ENCODE measurements at regions not wholly inside any gene's neighbourhood (a gene's known extent, or its start where the extent isn't known, plus 50 kb on each side); places are given as distances from the start of the nearest gene placed in this dataset.

- TF ChIP-seq, protein P1, sequence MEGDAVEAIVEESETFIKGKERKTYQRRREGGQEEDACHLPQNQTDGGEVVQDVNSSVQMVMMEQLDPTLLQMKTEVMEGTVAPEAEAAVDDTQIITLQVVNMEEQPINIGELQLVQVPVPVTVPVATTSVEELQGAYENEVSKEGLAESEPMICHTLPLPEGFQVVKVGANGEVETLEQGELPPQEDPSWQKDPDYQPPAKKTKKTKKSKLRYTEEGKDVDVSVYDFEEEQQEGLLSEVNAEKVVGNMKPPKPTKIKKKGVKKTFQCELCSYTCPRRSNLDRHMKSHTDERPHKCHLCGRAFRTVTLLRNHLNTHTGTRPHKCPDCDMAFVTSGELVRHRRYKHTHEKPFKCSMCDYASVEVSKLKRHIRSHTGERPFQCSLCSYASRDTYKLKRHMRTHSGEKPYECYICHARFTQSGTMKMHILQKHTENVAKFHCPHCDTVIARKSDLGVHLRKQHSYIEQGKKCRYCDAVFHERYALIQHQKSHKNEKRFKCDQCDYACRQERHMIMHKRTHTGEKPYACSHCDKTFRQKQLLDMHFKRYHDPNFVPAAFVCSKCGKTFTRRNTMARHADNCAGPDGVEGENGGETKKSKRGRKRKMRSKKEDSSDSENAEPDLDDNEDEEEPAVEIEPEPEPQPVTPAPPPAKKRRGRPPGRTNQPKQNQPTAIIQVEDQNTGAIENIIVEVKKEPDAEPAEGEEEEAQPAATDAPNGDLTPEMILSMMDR (IDR thresholded peaks at IDR 0.05; ENCODE audit: borderline replicate concordance, extremely low read depth, insufficient read depth), result no peak
- FAIRE-seq (no peak), DNase-seq (no peak)
- intact Hi-C loops (cut with DNase I), result no loop called here
- Histone ChIP-seq H3K9ac (ENCODE audit: low read length in 3 of 3) (no peak overlapping the region), H3K27ac (ENCODE audit: low read depth in 2 of 2, low read length in 2 of 2) (no peak overlapping the region), H3K27me3 (ENCODE audit: control insufficient read depth, insufficient read depth, low read length) (no peaks in the 10 kb centered on the region), H3K36me3 (ENCODE audit: control insufficient read depth in 2 of 3, insufficient read depth in 3 of 3, low read length in 3 of 3) (no peaks in the 10 kb centered on the region), H3K4me1 (ENCODE audit: control insufficient read depth in 2 of 3, insufficient read depth in 2 of 3, low read depth in 1 of 3, low read length in 3 of 3) (peaks cover 0 to 3% (median 0%) of the 10 kb centered on the region in 3 donors), H3K4me3 (ENCODE audit: low read length in 3 of 3) (no peak overlapping the region), H3K9me3 (ENCODE audit: control insufficient read depth in 2 of 3, insufficient read depth in 1 of 3, low read length in 3 of 3) (no peaks in the 10 kb centered on the region)
These were observed 71.6 kb downstream of the METRNL start for GRCh38 chr17:83151056-83151441.

DNA sequence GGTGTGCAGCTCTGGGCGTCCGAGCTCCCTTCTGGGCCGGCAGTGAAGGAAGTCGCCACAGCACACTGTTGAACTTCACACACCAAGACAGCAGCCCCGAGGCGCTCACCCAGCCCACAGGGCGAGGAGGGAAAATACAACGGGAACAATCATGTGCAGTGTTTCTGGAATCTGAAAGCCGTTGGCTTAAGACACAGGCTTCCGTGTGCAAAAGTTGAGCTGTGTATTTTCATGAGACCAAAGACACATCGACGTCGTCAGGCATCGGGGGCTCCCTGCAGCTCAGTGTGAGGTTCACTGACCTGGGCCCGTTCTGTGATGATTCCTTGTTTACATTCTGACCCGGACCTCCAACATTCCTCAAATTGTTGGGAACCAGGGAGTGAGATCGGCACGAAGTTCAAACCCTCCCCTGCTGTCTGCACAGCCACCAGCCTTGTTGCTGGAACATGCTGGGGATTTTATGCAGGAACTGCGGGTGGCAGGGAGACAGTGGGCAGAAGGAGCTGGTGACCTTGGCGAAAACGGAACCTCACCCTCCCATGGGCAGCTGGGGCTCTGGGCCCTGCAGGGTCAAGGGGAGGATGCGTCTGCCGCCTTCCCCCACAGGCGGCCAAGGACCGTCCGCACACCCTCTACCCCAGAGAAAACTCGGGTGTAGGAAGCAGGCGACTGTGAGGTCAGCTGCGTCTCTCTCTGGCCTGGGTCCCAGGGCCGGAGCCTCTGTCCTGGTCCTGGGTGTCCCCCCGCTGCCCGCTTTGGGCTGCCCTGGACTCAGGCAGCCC lies 72.2 kb downstream of the METRNL start:
- DNase-seq (peak in 4 of 5 donors; percentile 56 to 84 (median 64)), FAIRE-seq (no peak)
- no peak overlapping the region for H3K9ac ChIP-seq (ENCODE audit: low read length in 3 of 3)
- no peak overlapping the region for H3K27ac ChIP-seq (ENCODE audit: low read depth in 2 of 2, low read length in 2 of 2)
- H3K4me3 ChIP-seq (ENCODE audit: low read length in 3 of 3), result no peak overlapping the region
- intact Hi-C loops (cut with DNase I), result no loop called here
- no peaks in the 10 kb centered on the region for H3K27me3 ChIP-seq (ENCODE audit: control insufficient read depth, insufficient read depth, low read length)
- TF ChIP-seq, protein P1 (IDR thresholded peaks at IDR 0.05; ENCODE audit: borderline replicate concordance, extremely low read depth, insufficient read depth), result no peak
- peaks cover 0 to 3% (median 0%) of the 10 kb centered on the region in 3 donors for H3K4me1 ChIP-seq (ENCODE audit: control insufficient read depth in 2 of 3, insufficient read depth in 2 of 3, low read depth in 1 of 3, low read length in 3 of 3)
- H3K9me3 ChIP-seq (ENCODE audit: control insufficient read depth in 2 of 3, insufficient read depth in 1 of 3, low read length in 3 of 3), result no peaks in the 10 kb centered on the region
- no peaks in the 10 kb centered on the region for H3K36me3 ChIP-seq (ENCODE audit: control insufficient read depth in 2 of 3, insufficient read depth in 3 of 3, low read length in 3 of 3)

DNA sequence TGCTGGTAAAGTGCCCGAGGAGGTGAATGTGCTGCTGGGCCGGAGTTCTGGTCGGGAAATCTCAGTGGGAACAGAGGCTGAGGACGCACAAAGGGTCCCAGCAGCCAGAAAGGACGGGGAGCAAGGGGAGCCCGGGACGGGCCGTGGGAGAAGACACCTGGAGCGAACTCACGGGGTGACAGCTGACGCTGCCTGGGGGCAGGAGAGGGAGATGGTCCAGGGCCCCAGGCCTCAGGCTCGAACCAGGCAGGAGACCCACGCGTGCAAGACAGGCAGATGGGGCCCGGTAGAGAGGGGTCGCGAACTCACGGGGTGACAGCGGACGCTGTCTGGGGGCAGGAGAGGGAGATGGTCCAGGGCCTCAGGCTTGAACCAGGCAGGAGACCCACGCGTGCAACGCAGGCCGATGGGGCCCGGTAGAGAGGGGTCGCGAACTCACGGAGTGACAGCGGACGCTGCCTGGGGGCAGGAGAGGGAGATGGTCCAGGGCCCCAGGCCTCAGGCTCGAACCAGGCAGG lies 72.9 kb downstream of the METRNL start:
- Histone ChIP-seq H3K4me1 (ENCODE audit: control insufficient read depth in 2 of 3, insufficient read depth in 2 of 3, low read depth in 1 of 3, low read length in 3 of 3) (peaks cover 0 to 3% (median 0%) of the 10 kb centered on the region in 3 donors), H3K36me3 (ENCODE audit: control insufficient read depth in 2 of 3, insufficient read depth in 3 of 3, low read length in 3 of 3) (no peaks in the 10 kb centered on the region), H3K9me3 (ENCODE audit: control insufficient read depth in 2 of 3, insufficient read depth in 1 of 3, low read length in 3 of 3) (no peaks in the 10 kb centered on the region), H3K4me3 (ENCODE audit: low read length in 3 of 3) (no peak overlapping the region), H3K9ac (ENCODE audit: low read length in 3 of 3) (no peak overlapping the region), H3K27me3 (ENCODE audit: control insufficient read depth, insufficient read depth, low read length) (no peaks in the 10 kb centered on the region), H3K27ac (ENCODE audit: low read depth in 2 of 2, low read length in 2 of 2) (no peak overlapping the region)
- no peak for FAIRE-seq
- intact Hi-C loops (cut with DNase I), result no loop called here
- TF ChIP-seq, protein P1 (IDR thresholded peaks at IDR 0.05; ENCODE audit: borderline replicate concordance, extremely low read depth, insufficient read depth), result no peak
- peak in 1 of 5 donors; percentile 54 for DNase-seq
